Left lung (tissue), 4 donors: ENCODE measurements at regions not wholly inside any gene's neighbourhood (a gene's known extent, or its start where the extent isn't known, plus 50 kb on each side); places are given as distances from the start of the nearest gene placed in this dataset.

Source experiments
- ATAC-seq: fragments of 200-7000 bp; cut with Tn5 transposase; one replicate; pipeline ENCODE4 v1.9.1; 2020; ENCODE audit warnings: moderate library complexity
- DNase-seq, 4 donors: peaks; one replicate each; pipeline ENCODE4 v3.0.0-alpha.2; 2013 to 2020
- H3K27ac ChIP-seq, 2 donors: fragments of 200-600 bp; sonication (generic) in 1 of 2; one replicate each; pipeline versions ENCODE4 v1.5.0 to v1.8.0; 2020 to 2021
- H3K27me3 ChIP-seq, 2 donors: fragments of 200-600 bp; sonication (generic) in 1 of 2; one replicate each; pipeline versions ENCODE4 v1.5.0 to v1.8.0; 2020 to 2021
- H3K36me3 ChIP-seq, 2 donors: fragments of 200-600 bp; sonication (generic) in 1 of 2; one replicate each; pipeline versions ENCODE4 v1.5.0 to v1.8.0; 2020 to 2021
- H3K4me1 ChIP-seq, 2 donors: fragments of 200-600 bp; one replicate each; pipeline ENCODE4 v1.8.0; 2021
- H3K4me3 ChIP-seq, 2 donors: fragments of 200-600 bp; sonication (generic) in 1 of 2; one replicate each; pipeline versions ENCODE4 v1.5.0 to v1.8.0; 2020 to 2021; ENCODE audit warnings: mild to moderate bottlenecking in 1 of 2
- H3K9me3 ChIP-seq, 2 donors: fragments of 200-600 bp; sonication (generic) in 1 of 2; one replicate each; pipeline versions ENCODE4 v1.5.0 to v1.8.0; 2020 to 2021
- CTCF ChIP-seq, 2 donors: fragments of 200-600 bp; sonication (generic) in 1 of 2; IDR thresholded peaks; one replicate each; pipeline versions ENCODE4 v1.5.0 to v1.8.0; 2021; ENCODE audit warnings: antibody characterized with exemption in 2 of 2
- intact Hi-C, 2 donors: fragments of 100-400 bp; cut with DNase I; formaldehyde crosslinking; loops; one replicate each; pipeline versions ENCODE4 v1.11.2 to v1.14.2; 2022
- donor health status: DM: no; HTN: yes; CAD: no.
- donor health status: DM: no; HTN: no; CAD: no.

GRCh38 chr13:19329365-19329764 is 147.7 kb upstream of the TUBA3C start:
- Histone ChIP-seq H3K9me3 (peaks cover 0 to 2% of the 10 kb centered on the region in 2 donors), H3K27me3 (no peaks in the 10 kb centered on the region), H3K4me1 (no peaks in the 10 kb centered on the region), H3K27ac (no peak overlapping the region), H3K36me3 (no peaks in the 10 kb centered on the region), H3K4me3 (no peak overlapping the region)
- no peak for DNase-seq
- no peak for ATAC-seq
- intact Hi-C loops: no loop called here
- no peak for TF ChIP-seq CTCF (IDR thresholded peaks at IDR 0.05)

- intact Hi-C loops: no loop called here
- no peak for DNase-seq
- Histone ChIP-seq H3K4me3 (no peak overlapping the region), H3K27me3 (no peaks in the 10 kb centered on the region), H3K27ac (no peak overlapping the region), H3K36me3 (no peaks in the 10 kb centered on the region), H3K9me3 (peaks cover 0 to 20% of the 10 kb centered on the region in 2 donors), H3K4me1 (no peaks in the 10 kb centered on the region)
- no peak for TF ChIP-seq CTCF (IDR thresholded peaks at IDR 0.05)
- ATAC-seq: no peak
Measured at GRCh38 chr13:19324325-19324724, 142.7 kb upstream of the TUBA3C start.

- H3K9me3 ChIP-seq: peaks cover 0 to 20% of the 10 kb centered on the region in 2 donors
- no peak overlapping the region for H3K27ac ChIP-seq
- intact Hi-C loops: no loop called here
- H3K36me3 ChIP-seq: no peaks in the 10 kb centered on the region
- H3K4me1 ChIP-seq: no peaks in the 10 kb centered on the region
- no peak for DNase-seq
- no peaks in the 10 kb centered on the region for H3K27me3 ChIP-seq
- no peak for ATAC-seq
- no peak for TF ChIP-seq CTCF (IDR thresholded peaks at IDR 0.05)
- no peak overlapping the region for H3K4me3 ChIP-seq
Measured at GRCh38 chr13:19321222-19321621, 139.6 kb upstream of the TUBA3C start.

DNA sequence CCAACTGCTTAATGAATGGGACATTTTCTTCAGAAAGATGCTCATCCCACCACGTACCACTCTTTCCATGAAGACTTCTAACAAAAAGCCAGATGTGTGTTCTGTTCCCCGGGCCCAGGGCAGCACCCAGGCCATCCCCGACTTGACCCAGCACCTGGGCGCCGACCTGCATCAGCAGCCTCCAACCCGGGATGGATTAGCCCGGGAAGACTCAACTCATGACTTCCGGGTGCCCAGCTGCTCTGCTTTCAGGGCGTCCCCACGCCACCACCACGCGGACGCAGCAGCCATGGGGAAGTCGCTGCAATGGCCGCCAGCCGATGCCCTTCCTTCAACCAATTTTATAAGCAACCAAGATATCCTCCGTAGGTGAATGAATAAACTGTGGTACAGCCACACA is 123.8 kb upstream of the TUBA3C start:
- H3K4me3 ChIP-seq: no peak overlapping the region
- peak in 1 of 4 donors; percentile 51 for DNase-seq
- H3K9me3 ChIP-seq: peaks cover 0 to 10% of the 10 kb centered on the region in 2 donors
- no peaks in the 10 kb centered on the region for H3K36me3 ChIP-seq
- intact Hi-C loops: no loop called here
- no peaks in the 10 kb centered on the region for H3K27me3 ChIP-seq
- no peak for TF ChIP-seq CTCF (IDR thresholded peaks at IDR 0.05)
- no peak overlapping the region for H3K27ac ChIP-seq
- H3K4me1 ChIP-seq: no peaks in the 10 kb centered on the region
- ATAC-seq: no peak

GRCh38 chr13:19289180-19289579 is 107.6 kb upstream of the TUBA3C start:
- DNase-seq: no peak

More at GRCh38 chr13:19289180-19289579, 107.6 kb upstream of the TUBA3C start:
- H3K4me3 ChIP-seq: no peak overlapping the region
- no peak overlapping the region for H3K27ac ChIP-seq
- no peaks in the 10 kb centered on the region for H3K27me3 ChIP-seq
- H3K4me1 ChIP-seq: no peaks in the 10 kb centered on the region
- no peak for ATAC-seq
- H3K36me3 ChIP-seq: no peaks in the 10 kb centered on the region
- H3K9me3 ChIP-seq: no peaks in the 10 kb centered on the region
- intact Hi-C loops: no loop called here
- TF ChIP-seq CTCF (IDR thresholded peaks at IDR 0.05): no peak
